ENCODE measurements at regions not wholly inside any gene's neighbourhood (a gene's known extent, or its start where the extent isn't known, plus 50 kb on each side); places are given as distances from the start of the nearest gene placed in this dataset.

GRCh38 chr2:7190587-7191324, 273.5 kb downstream of the RNF144A start:
- TF ChIP-seq CTCF (IDR thresholded peaks at IDR 0.05; ENCODE audit: insufficient read depth in 1 of 2, low read depth in 1 of 2, low read length in 1 of 2, severe bottlenecking in 1 of 2, unreplicated experiment in 1 of 2) = no peak
- H3K4me1 ChIP-seq = no peaks in the 10 kb centered on the region
- intact Hi-C loops (cut with micrococcal nuclease; ENCODE audit: unreplicated experiment) = no loop called here
- CTCF ChIA-PET = no interaction called here
- DNase-seq = no peak
- POLR2A ChIA-PET = no interaction called here
- Mint-ChIP-seq H3K27me3 (ENCODE audit: insufficient read depth, unreplicated experiment) (peaks cover 5% of the 10 kb centered on the region), H3K9me3 (ENCODE audit: unreplicated experiment) (no peaks in the 10 kb centered on the region), H3K36me3 (ENCODE audit: insufficient read depth, unreplicated experiment) (no peaks in the 10 kb centered on the region), H3K4me1 (ENCODE audit: low read depth, unreplicated experiment) (no peaks in the 10 kb centered on the region), H3K4me3 (ENCODE audit: unreplicated experiment) (no peak overlapping the region), H3K27ac (ENCODE audit: unreplicated experiment) (no peak overlapping the region)
- H3K4me3 ChIP-seq (ENCODE audit: low read depth, low read length) = no peak overlapping the region
- H3K27me3 ChIP-seq (replicated peaks; ENCODE audit: control insufficient read depth, insufficient read depth, low read length) = no peaks in the 10 kb centered on the region
- H3K36me3 ChIP-seq (ENCODE audit: control insufficient read depth, insufficient read depth, low read length) = no peaks in the 10 kb centered on the region
- no peaks in the 10 kb centered on the region for H3K9me3 ChIP-seq
- no TSS peak for BruUV-seq (replicated peaks)

- no peak for DNase-seq
- BruUV-seq (replicated peaks) = no TSS peak
- intact Hi-C loops (cut with micrococcal nuclease; ENCODE audit: unreplicated experiment) = no loop called here
- no peaks in the 10 kb centered on the region for H3K4me1 ChIP-seq
- H3K27me3 Mint-ChIP-seq (ENCODE audit: insufficient read depth, unreplicated experiment) = peaks cover 4% of the 10 kb centered on the region
- no peak for TF ChIP-seq CTCF (IDR thresholded peaks at IDR 0.05; ENCODE audit: insufficient read depth in 1 of 2, low read depth in 1 of 2, low read length in 1 of 2, severe bottlenecking in 1 of 2, unreplicated experiment in 1 of 2)
- no peaks in the 10 kb centered on the region for H3K27me3 ChIP-seq (replicated peaks; ENCODE audit: control insufficient read depth, insufficient read depth, low read length)
- no peaks in the 10 kb centered on the region for H3K36me3 ChIP-seq (ENCODE audit: control insufficient read depth, insufficient read depth, low read length)
- ChIA-PET POLR2A (no interaction called here), CTCF (no interaction called here)
- H3K4me3 Mint-ChIP-seq (ENCODE audit: unreplicated experiment) = no peak overlapping the region
- no peaks in the 10 kb centered on the region for H3K36me3 Mint-ChIP-seq (ENCODE audit: insufficient read depth, unreplicated experiment)
- no peak overlapping the region for H3K4me3 ChIP-seq (ENCODE audit: low read depth, low read length)
- no peaks in the 10 kb centered on the region for H3K9me3 ChIP-seq
- H3K9me3 Mint-ChIP-seq (ENCODE audit: unreplicated experiment) = no peaks in the 10 kb centered on the region
- no peaks in the 10 kb centered on the region for H3K4me1 Mint-ChIP-seq (ENCODE audit: low read depth, unreplicated experiment)
- no peak overlapping the region for H3K27ac Mint-ChIP-seq (ENCODE audit: unreplicated experiment)
Observed at GRCh38 chr2:7191932-7192331, 274.7 kb downstream of the RNF144A start.

- Mint-ChIP-seq H3K27ac (ENCODE audit: unreplicated experiment) (no peak overlapping the region), H3K27me3 (ENCODE audit: insufficient read depth, unreplicated experiment) (peaks cover 4% of the 10 kb centered on the region), H3K9me3 (ENCODE audit: unreplicated experiment) (peaks cover 5% of the 10 kb centered on the region), H3K4me1 (ENCODE audit: low read depth, unreplicated experiment) (no peaks in the 10 kb centered on the region), H3K36me3 (ENCODE audit: insufficient read depth, unreplicated experiment) (no peaks in the 10 kb centered on the region), H3K4me3 (ENCODE audit: unreplicated experiment) (no peak overlapping the region)
- no peaks in the 10 kb centered on the region for H3K4me1 ChIP-seq
- TF ChIP-seq CTCF (IDR thresholded peaks at IDR 0.05; ENCODE audit: insufficient read depth in 1 of 2, low read depth in 1 of 2, low read length in 1 of 2, severe bottlenecking in 1 of 2, unreplicated experiment in 1 of 2) = no peak
- intact Hi-C loops (cut with micrococcal nuclease; ENCODE audit: unreplicated experiment) = no loop called here
- no peak for DNase-seq
- BruUV-seq (replicated peaks) = no TSS peak
- no peaks in the 10 kb centered on the region for H3K27me3 ChIP-seq (replicated peaks; ENCODE audit: control insufficient read depth, insufficient read depth, low read length)
- CTCF ChIA-PET = no interaction called here
- POLR2A ChIA-PET = no interaction called here
- H3K9me3 ChIP-seq = no peaks in the 10 kb centered on the region
- H3K36me3 ChIP-seq (ENCODE audit: control insufficient read depth, insufficient read depth, low read length) = no peaks in the 10 kb centered on the region
- H3K4me3 ChIP-seq (ENCODE audit: low read depth, low read length) = no peak overlapping the region
Observed at GRCh38 chr2:7193457-7193856, 276.2 kb downstream of the RNF144A start.

Measured in Caco-2 (cell line).